ENCODE measurements at regions not wholly inside any gene's neighbourhood (a gene's known extent, or its start where the extent isn't known, plus 50 kb on each side); places are given as distances from the start of the nearest gene placed in this dataset.
"Not testable (repeated sequence)": the region's sequence is repeated elsewhere in the genome, so short reads cannot be mapped to it uniquely, and the experiment has no call there.

DNA sequence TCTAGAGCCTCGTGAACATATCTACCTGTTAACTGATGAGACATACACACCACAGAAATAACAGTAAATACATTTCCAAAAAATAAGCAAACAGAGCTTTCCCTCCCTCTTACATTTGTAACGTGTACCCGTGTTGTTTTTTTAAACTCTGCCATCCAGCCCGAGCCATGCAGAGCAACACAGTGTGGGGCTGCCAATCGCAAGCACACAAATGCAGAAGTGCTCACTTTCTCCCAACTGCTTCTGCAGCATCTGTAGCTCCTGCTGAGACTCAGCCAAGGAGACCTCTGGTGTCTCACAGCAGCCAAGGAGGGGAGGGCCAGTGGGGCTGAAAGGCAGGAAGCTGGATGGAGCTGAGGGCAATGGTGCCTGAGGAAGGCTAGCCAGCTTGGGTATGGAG lies 94.4 kb downstream of the NBPF8 start:
- H3K4me3 ChIP-seq (ENCODE audit: low read depth in 1 of 3, low read length in 3 of 3); H3K9me3 ChIP-seq (ENCODE audit: control insufficient read depth in 4 of 4, low read length in 3 of 4); H3K9ac ChIP-seq (ENCODE audit: low read depth in 1 of 2, low read length in 2 of 2); H3K4me1 ChIP-seq (ENCODE audit: control insufficient read depth in 4 of 4, insufficient read depth in 4 of 4, low read length in 3 of 4); DNase-seq (ENCODE audit: low spot score); H3K36me3 ChIP-seq (ENCODE audit: control insufficient read depth in 4 of 4, insufficient read depth in 3 of 4, low read depth in 1 of 4, low read length in 3 of 4); H3K27me3 ChIP-seq (ENCODE audit: control insufficient read depth in 4 of 4, insufficient read depth in 4 of 4, low read length in 3 of 4); H3K27ac ChIP-seq (ENCODE audit: low read depth in 1 of 2, low read length in 2 of 2): not testable (repeated sequence)
- WGBS, result 88% methylated on average over 2 of the region's 5 CpGs

- H3K4me1 ChIP-seq (ENCODE audit: control insufficient read depth in 4 of 4, insufficient read depth in 4 of 4, low read length in 3 of 4); H3K27ac ChIP-seq (ENCODE audit: low read depth in 1 of 2, low read length in 2 of 2); H3K4me3 ChIP-seq (ENCODE audit: low read depth in 1 of 3, low read length in 3 of 3); H3K9ac ChIP-seq (ENCODE audit: low read depth in 1 of 2, low read length in 2 of 2); H3K9me3 ChIP-seq (ENCODE audit: control insufficient read depth in 4 of 4, low read length in 3 of 4); DNase-seq (ENCODE audit: low spot score); H3K27me3 ChIP-seq (ENCODE audit: control insufficient read depth in 4 of 4, insufficient read depth in 4 of 4, low read length in 3 of 4); H3K36me3 ChIP-seq (ENCODE audit: control insufficient read depth in 4 of 4, insufficient read depth in 3 of 4, low read depth in 1 of 4, low read length in 3 of 4): not testable (repeated sequence)
- no CpG with 5 or more reads among the region's 1 CpG for WGBS
Measured at GRCh38 chr1:120513099-120513498, 98.3 kb downstream of the NBPF8 start.

DNA sequence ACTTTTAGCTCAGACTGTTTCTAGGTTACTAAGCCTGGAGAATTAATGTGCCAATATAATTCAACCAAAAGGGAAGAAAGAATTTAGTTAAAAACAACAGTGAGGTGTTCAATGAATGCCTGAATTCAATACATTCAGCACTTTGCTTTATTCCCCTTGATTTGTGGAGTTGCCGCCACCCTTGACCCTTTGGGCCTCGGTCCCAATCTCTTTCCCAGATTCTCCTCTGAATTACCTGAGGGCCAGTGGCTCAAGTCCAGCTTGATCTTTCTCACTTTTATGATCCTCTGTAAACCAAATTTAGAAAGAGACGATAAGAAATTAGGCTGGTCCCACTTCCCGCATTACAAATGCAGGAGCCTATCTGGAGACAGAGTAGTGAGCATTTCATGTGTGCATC lies 98.7 kb downstream of the NBPF8 start:
- H3K36me3 ChIP-seq (ENCODE audit: control insufficient read depth in 4 of 4, insufficient read depth in 3 of 4, low read depth in 1 of 4, low read length in 3 of 4); H3K9me3 ChIP-seq (ENCODE audit: control insufficient read depth in 4 of 4, low read length in 3 of 4); H3K4me1 ChIP-seq (ENCODE audit: control insufficient read depth in 4 of 4, insufficient read depth in 4 of 4, low read length in 3 of 4); H3K4me3 ChIP-seq (ENCODE audit: low read depth in 1 of 3, low read length in 3 of 3); H3K27ac ChIP-seq (ENCODE audit: low read depth in 1 of 2, low read length in 2 of 2); H3K27me3 ChIP-seq (ENCODE audit: control insufficient read depth in 4 of 4, insufficient read depth in 4 of 4, low read length in 3 of 4); DNase-seq (ENCODE audit: low spot score); H3K9ac ChIP-seq (ENCODE audit: low read depth in 1 of 2, low read length in 2 of 2): not testable (repeated sequence)
- WGBS, result no CpG with 5 or more reads among the region's 4 CpGs

- not testable (repeated sequence) for H3K36me3 ChIP-seq (ENCODE audit: control insufficient read depth in 4 of 4, insufficient read depth in 3 of 4, low read depth in 1 of 4, low read length in 3 of 4); H3K9me3 ChIP-seq (ENCODE audit: control insufficient read depth in 4 of 4, low read length in 3 of 4); DNase-seq (ENCODE audit: low spot score); H3K9ac ChIP-seq (ENCODE audit: low read depth in 1 of 2, low read length in 2 of 2); H3K27me3 ChIP-seq (ENCODE audit: control insufficient read depth in 4 of 4, insufficient read depth in 4 of 4, low read length in 3 of 4); H3K4me1 ChIP-seq (ENCODE audit: control insufficient read depth in 4 of 4, insufficient read depth in 4 of 4, low read length in 3 of 4); H3K4me3 ChIP-seq (ENCODE audit: low read depth in 1 of 3, low read length in 3 of 3); H3K27ac ChIP-seq (ENCODE audit: low read depth in 1 of 2, low read length in 2 of 2)
- WGBS, result 88% methylated on average over 2 of the region's 8 CpGs
Measured at GRCh38 chr1:120519196-120519595, 104.4 kb downstream of the NBPF8 start.

GRCh38 chr1:120524416-120524815 lies 109.6 kb downstream of the NBPF8 start:
- 96% methylated on average over 3 of the region's 7 CpGs for WGBS
- not testable (repeated sequence) for H3K27me3 ChIP-seq (ENCODE audit: control insufficient read depth in 4 of 4, insufficient read depth in 4 of 4, low read length in 3 of 4); DNase-seq (ENCODE audit: low spot score); H3K4me3 ChIP-seq (ENCODE audit: low read depth in 1 of 3, low read length in 3 of 3); H3K27ac ChIP-seq (ENCODE audit: low read depth in 1 of 2, low read length in 2 of 2); H3K9ac ChIP-seq (ENCODE audit: low read depth in 1 of 2, low read length in 2 of 2); H3K9me3 ChIP-seq (ENCODE audit: control insufficient read depth in 4 of 4, low read length in 3 of 4); H3K4me1 ChIP-seq (ENCODE audit: control insufficient read depth in 4 of 4, insufficient read depth in 4 of 4, low read length in 3 of 4); H3K36me3 ChIP-seq (ENCODE audit: control insufficient read depth in 4 of 4, insufficient read depth in 3 of 4, low read depth in 1 of 4, low read length in 3 of 4)

DNA sequence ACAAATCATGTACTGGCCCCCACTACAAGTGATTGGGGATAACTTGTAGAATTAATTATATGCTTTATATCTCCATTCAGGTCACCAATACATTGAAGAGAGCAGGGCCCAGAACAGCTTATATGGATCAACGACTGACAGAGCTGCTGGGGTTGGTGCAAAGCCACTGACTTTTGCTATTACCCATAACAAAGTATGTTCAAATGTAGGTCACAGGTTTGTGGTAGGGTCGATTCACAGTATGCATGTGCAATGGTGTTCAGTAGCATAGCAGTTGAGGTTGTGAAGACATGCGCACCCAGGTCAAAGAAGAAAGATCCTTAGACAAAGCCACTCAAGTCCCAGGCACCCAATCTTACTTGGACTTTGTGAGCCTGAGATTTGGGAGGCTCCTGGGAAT lies 110.6 kb downstream of the NBPF8 start:
- H3K9ac ChIP-seq (ENCODE audit: low read depth in 1 of 2, low read length in 2 of 2); H3K4me1 ChIP-seq (ENCODE audit: control insufficient read depth in 4 of 4, insufficient read depth in 4 of 4, low read length in 3 of 4); H3K9me3 ChIP-seq (ENCODE audit: control insufficient read depth in 4 of 4, low read length in 3 of 4); DNase-seq (ENCODE audit: low spot score); H3K36me3 ChIP-seq (ENCODE audit: control insufficient read depth in 4 of 4, insufficient read depth in 3 of 4, low read depth in 1 of 4, low read length in 3 of 4); H3K4me3 ChIP-seq (ENCODE audit: low read depth in 1 of 3, low read length in 3 of 3); H3K27ac ChIP-seq (ENCODE audit: low read depth in 1 of 2, low read length in 2 of 2); H3K27me3 ChIP-seq (ENCODE audit: control insufficient read depth in 4 of 4, insufficient read depth in 4 of 4, low read length in 3 of 4): not testable (repeated sequence)
- 87% methylated on average over 2 of the region's 3 CpGs for WGBS

GRCh38 chr1:120529475-120530089 lies 114.7 kb downstream of the NBPF8 start:
- not testable (repeated sequence) for H3K9me3 ChIP-seq (ENCODE audit: control insufficient read depth in 4 of 4, low read length in 3 of 4); H3K4me1 ChIP-seq (ENCODE audit: control insufficient read depth in 4 of 4, insufficient read depth in 4 of 4, low read length in 3 of 4); H3K4me3 ChIP-seq (ENCODE audit: low read depth in 1 of 3, low read length in 3 of 3); H3K36me3 ChIP-seq (ENCODE audit: control insufficient read depth in 4 of 4, insufficient read depth in 3 of 4, low read depth in 1 of 4, low read length in 3 of 4); H3K27me3 ChIP-seq (ENCODE audit: control insufficient read depth in 4 of 4, insufficient read depth in 4 of 4, low read length in 3 of 4); H3K9ac ChIP-seq (ENCODE audit: low read depth in 1 of 2, low read length in 2 of 2); H3K27ac ChIP-seq (ENCODE audit: low read depth in 1 of 2, low read length in 2 of 2); DNase-seq (ENCODE audit: low spot score)
- WGBS, result 86% methylated on average over 5 of the region's 5 CpGs

GRCh38 chr1:120531455-120531854 lies 116.6 kb downstream of the NBPF8 start:
- not testable (repeated sequence) for H3K4me3 ChIP-seq (ENCODE audit: low read depth in 1 of 3, low read length in 3 of 3); H3K4me1 ChIP-seq (ENCODE audit: control insufficient read depth in 4 of 4, insufficient read depth in 4 of 4, low read length in 3 of 4); DNase-seq (ENCODE audit: low spot score); H3K9ac ChIP-seq (ENCODE audit: low read depth in 1 of 2, low read length in 2 of 2); H3K27me3 ChIP-seq (ENCODE audit: control insufficient read depth in 4 of 4, insufficient read depth in 4 of 4, low read length in 3 of 4); H3K36me3 ChIP-seq (ENCODE audit: control insufficient read depth in 4 of 4, insufficient read depth in 3 of 4, low read depth in 1 of 4, low read length in 3 of 4); H3K9me3 ChIP-seq (ENCODE audit: control insufficient read depth in 4 of 4, low read length in 3 of 4); H3K27ac ChIP-seq (ENCODE audit: low read depth in 1 of 2, low read length in 2 of 2)
- WGBS, result 55% methylated on average over 1 of the region's 3 CpGs

Measured in liver (tissue), 6 donors.